PC-3 (cell line): ENCODE measurements at regions not wholly inside any gene's neighbourhood (a gene's known extent, or its start where the extent isn't known, plus 50 kb on each side); places are given as distances from the start of the nearest gene placed in this dataset.

Source experiments
- CTCF ChIP-seq: fragments of 300-600 bp; sonication (generic); conservative IDR thresholded peaks from 2 replicates; pipeline ENCODE4 v1.5.1; 2017; ENCODE audit warnings: antibody characterized with exemption, low read depth, mild to moderate bottlenecking, low read length
- EZH2 ChIP-seq: fragments of 300-600 bp; sonication (generic); IDR thresholded peaks from one replicate; pipeline ENCODE4 v1.6.1; 2017; ENCODE audit warnings: antibody characterized with exemption, mild to moderate bottlenecking, low read length; ENCODE audit not compliant: unreplicated experiment

GRCh38 chr1:187338762-187339412 is 510.1 kb downstream of the PLA2G4A start:
- 0 out of 2 replicates have a peak, but pooled peaks have one; percentile 14 for TF ChIP-seq CTCF
- TF ChIP-seq EZH2: no peak
